ENCODE measurements at regions not wholly inside any gene's neighbourhood (a gene's known extent, or its start where the extent isn't known, plus 50 kb on each side); places are given as distances from the start of the nearest gene placed in this dataset.

GRCh38 chr4:45063696-45064095 lies 337.3 kb upstream of the GNPDA2 start:
- no peaks in the 10 kb centered on the region for H3K36me3 ChIP-seq (ENCODE audit: insufficient read depth)
- H3K79me2 ChIP-seq (ENCODE audit: insufficient read depth, low read depth) = no peaks in the 10 kb centered on the region
- no peaks in the 10 kb centered on the region for H4K20me1 ChIP-seq (ENCODE audit: insufficient read depth)
- no peaks in the 10 kb centered on the region for H3K27me3 ChIP-seq (ENCODE audit: insufficient read depth, low read depth)
- H3K4me2 ChIP-seq = no peak overlapping the region
- H3K4me3 ChIP-seq (IDR thresholded peaks at IDR 0.05; ENCODE audit: insufficient read depth, low read depth, low read length) = no peak overlapping the region
- no peak overlapping the region for H3K9ac ChIP-seq
- H3K27ac ChIP-seq = no peak overlapping the region
- no peak overlapping the region for H2AFZ ChIP-seq (ENCODE audit: low read depth)
- H3K4me1 ChIP-seq (ENCODE audit: low read depth, poor library complexity, severe bottlenecking) = no peaks in the 10 kb centered on the region
- TF ChIP-seq CTCF (conservative IDR thresholded peaks at IDR 0.05; ENCODE audit: low read depth, low read length) = no peak

GRCh38 chr4:45062935-45063545 lies 336.7 kb upstream of the GNPDA2 start:
- Histone ChIP-seq H2AFZ (ENCODE audit: low read depth) (no peak overlapping the region), H3K27ac (no peak overlapping the region), H3K36me3 (ENCODE audit: insufficient read depth) (no peaks in the 10 kb centered on the region), H3K79me2 (ENCODE audit: insufficient read depth, low read depth) (no peaks in the 10 kb centered on the region), H4K20me1 (ENCODE audit: insufficient read depth) (no peaks in the 10 kb centered on the region), H3K9ac (no peak overlapping the region), H3K27me3 (ENCODE audit: insufficient read depth, low read depth) (no peaks in the 10 kb centered on the region), H3K4me1 (ENCODE audit: low read depth, poor library complexity, severe bottlenecking) (no peaks in the 10 kb centered on the region), H3K4me3 (IDR thresholded peaks at IDR 0.05; ENCODE audit: insufficient read depth, low read depth, low read length) (no peak overlapping the region), H3K4me2 (no peak overlapping the region)
- TF ChIP-seq CTCF (conservative IDR thresholded peaks at IDR 0.05; ENCODE audit: low read depth, low read length) = no peak

- no peaks in the 10 kb centered on the region for H4K20me1 ChIP-seq (ENCODE audit: insufficient read depth)
- no peaks in the 10 kb centered on the region for H3K79me2 ChIP-seq (ENCODE audit: insufficient read depth, low read depth)
- H2AFZ ChIP-seq (ENCODE audit: low read depth) = no peak overlapping the region
- no peak overlapping the region for H3K9ac ChIP-seq
- no peak overlapping the region for H3K27ac ChIP-seq
- H3K4me2 ChIP-seq = no peak overlapping the region
- H3K36me3 ChIP-seq (ENCODE audit: insufficient read depth) = no peaks in the 10 kb centered on the region
- no peaks in the 10 kb centered on the region for H3K27me3 ChIP-seq (ENCODE audit: insufficient read depth, low read depth)
- H3K4me3 ChIP-seq (IDR thresholded peaks at IDR 0.05; ENCODE audit: insufficient read depth, low read depth, low read length) = no peak overlapping the region
- H3K4me1 ChIP-seq (ENCODE audit: low read depth, poor library complexity, severe bottlenecking) = no peaks in the 10 kb centered on the region
- no peak for TF ChIP-seq CTCF (conservative IDR thresholded peaks at IDR 0.05; ENCODE audit: low read depth, low read length)
Observed at GRCh38 chr4:45043911-45044310, 317.6 kb upstream of the GNPDA2 start.

GRCh38 chr4:45036677-45037076 lies 310.3 kb upstream of the GNPDA2 start:
- Histone ChIP-seq H3K79me2 (ENCODE audit: insufficient read depth, low read depth) (no peaks in the 10 kb centered on the region), H3K4me3 (IDR thresholded peaks at IDR 0.05; ENCODE audit: insufficient read depth, low read depth, low read length) (no peak overlapping the region), H3K4me2 (no peak overlapping the region), H3K27ac (no peak overlapping the region), H3K36me3 (ENCODE audit: insufficient read depth) (no peaks in the 10 kb centered on the region), H4K20me1 (ENCODE audit: insufficient read depth) (no peaks in the 10 kb centered on the region), H2AFZ (ENCODE audit: low read depth) (no peak overlapping the region), H3K9ac (no peak overlapping the region), H3K4me1 (ENCODE audit: low read depth, poor library complexity, severe bottlenecking) (no peaks in the 10 kb centered on the region), H3K27me3 (ENCODE audit: insufficient read depth, low read depth) (no peaks in the 10 kb centered on the region)
- no peak for TF ChIP-seq CTCF (conservative IDR thresholded peaks at IDR 0.05; ENCODE audit: low read depth, low read length)

Measured in KMS-11 (cell line).